Sigmoid colon (tissue), 6 donors: ENCODE measurements at regions not wholly inside any gene's neighbourhood (a gene's known extent, or its start where the extent isn't known, plus 50 kb on each side); places are given as distances from the start of the nearest gene placed in this dataset.

Experiments
- DNase-seq: peaks from one replicate; pipeline ENCODE4 v3.0.0-alpha.2; 2019
- H3K27ac ChIP-seq, 4 donors: fragments of 200-600 bp; sonication (generic); one replicate each; pipeline ENCODE4 v1.5.1; 2016 to 2019; ENCODE audit warnings: mild to moderate bottlenecking in 1 of 4
- H3K27me3 ChIP-seq, 3 donors: fragments of 200-600 bp; sonication (generic); one replicate each; pipeline ENCODE4 v1.5.1; 2019; ENCODE audit warnings: mild to moderate bottlenecking in 1 of 3
- H3K36me3 ChIP-seq, 4 donors: fragments of 200-600 bp; sonication (generic); one replicate each; pipeline ENCODE4 v1.5.1; 2016 to 2019
- H3K4me1 ChIP-seq, 4 donors: fragments of 200-600 bp; sonication (generic); one replicate each; pipeline ENCODE4 v1.5.1; 2017 to 2019
- H3K4me3 ChIP-seq, 4 donors: fragments of 200-600 bp; sonication (generic); one replicate each; pipeline ENCODE4 v1.5.1; 2017 to 2019; ENCODE audit warnings: mild to moderate bottlenecking in 2 of 4, moderate library complexity in 1 of 4
- H3K9me3 ChIP-seq, 4 donors: fragments of 200-600 bp in 3 of 4; sonication (generic) in 3 of 4; one replicate each; pipeline versions ENCODE4 v1.5.1 to v1.6.1; 2013 to 2019
- EP300 ChIP-seq, 4 donors: sonication (generic); formaldehyde crosslinking; IDR thresholded peaks; one replicate each; pipeline ENCODE4 v1.6.1; 2017; ENCODE audit warnings: antibody characterized with exemption in 4 of 4
- POLR2A ChIP-seq, 2 donors: fragments of 450-650 bp; IDR thresholded peaks; one replicate each; pipeline ENCODE4 v1.6.1; 2016; ENCODE audit warnings: antibody characterized with exemption in 2 of 2, mild to moderate bottlenecking in 2 of 2, moderate library complexity in 2 of 2
- POLR2AphosphoS5 ChIP-seq, 4 donors: sonication (generic); formaldehyde crosslinking; IDR thresholded peaks; one replicate each; pipeline ENCODE4 v1.6.1; 2017; ENCODE audit warnings: antibody characterized with exemption in 4 of 4
- WGBS, 2 donors: extraction: QIAGEN DNeasy Blood & Tissue Kit; methylation state at CpG; one replicate each; pipeline ENCODE4 v1.1.7; 2013; 5-methylcytosine and 5-hydroxymethylcytosine counted together
- intact Hi-C: fragments of 100-400 bp; cut with DNase I; formaldehyde crosslinking; loops from one replicate; pipeline ENCODE4 v1.15.1; 2023
- TF ChIP-seq, protein P1 (sequence below), 4 experiments: fragments of 450-650 bp in 3 of 4; fragments of 200-600 bp in 1 of 4; IDR thresholded peaks; one replicate each; pipeline ENCODE4 v1.5.1; 2016 to 2019; ENCODE audit warnings: antibody characterized with exemption in 4 of 4, mild to moderate bottlenecking in 3 of 4, moderate library complexity in 2 of 4
- donor health status: healthy with polysubstance abuse.
- donor health status: healthy.

GRCh38 chr5:102659151-102659550 lies 96.0 kb upstream of the PAM start:
- H3K36me3 ChIP-seq: no peaks in the 10 kb centered on the region
- WGBS, 2 donors: 42 to 69% methylated on average over 2 of the region's 2 CpGs
- no peak for DNase-seq
- no peak overlapping the region for H3K4me3 ChIP-seq
- TF ChIP-seq, protein P1, sequence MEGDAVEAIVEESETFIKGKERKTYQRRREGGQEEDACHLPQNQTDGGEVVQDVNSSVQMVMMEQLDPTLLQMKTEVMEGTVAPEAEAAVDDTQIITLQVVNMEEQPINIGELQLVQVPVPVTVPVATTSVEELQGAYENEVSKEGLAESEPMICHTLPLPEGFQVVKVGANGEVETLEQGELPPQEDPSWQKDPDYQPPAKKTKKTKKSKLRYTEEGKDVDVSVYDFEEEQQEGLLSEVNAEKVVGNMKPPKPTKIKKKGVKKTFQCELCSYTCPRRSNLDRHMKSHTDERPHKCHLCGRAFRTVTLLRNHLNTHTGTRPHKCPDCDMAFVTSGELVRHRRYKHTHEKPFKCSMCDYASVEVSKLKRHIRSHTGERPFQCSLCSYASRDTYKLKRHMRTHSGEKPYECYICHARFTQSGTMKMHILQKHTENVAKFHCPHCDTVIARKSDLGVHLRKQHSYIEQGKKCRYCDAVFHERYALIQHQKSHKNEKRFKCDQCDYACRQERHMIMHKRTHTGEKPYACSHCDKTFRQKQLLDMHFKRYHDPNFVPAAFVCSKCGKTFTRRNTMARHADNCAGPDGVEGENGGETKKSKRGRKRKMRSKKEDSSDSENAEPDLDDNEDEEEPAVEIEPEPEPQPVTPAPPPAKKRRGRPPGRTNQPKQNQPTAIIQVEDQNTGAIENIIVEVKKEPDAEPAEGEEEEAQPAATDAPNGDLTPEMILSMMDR (IDR thresholded peaks at IDR 0.05): no peak
- no peak overlapping the region for H3K27ac ChIP-seq
- H3K27me3 ChIP-seq: no peaks in the 10 kb centered on the region
- peaks cover 0 to 5% (median 4%) of the 10 kb centered on the region in 4 donors for H3K4me1 ChIP-seq
- H3K9me3 ChIP-seq: no peaks in the 10 kb centered on the region
- intact Hi-C loops: no loop called here

DNA sequence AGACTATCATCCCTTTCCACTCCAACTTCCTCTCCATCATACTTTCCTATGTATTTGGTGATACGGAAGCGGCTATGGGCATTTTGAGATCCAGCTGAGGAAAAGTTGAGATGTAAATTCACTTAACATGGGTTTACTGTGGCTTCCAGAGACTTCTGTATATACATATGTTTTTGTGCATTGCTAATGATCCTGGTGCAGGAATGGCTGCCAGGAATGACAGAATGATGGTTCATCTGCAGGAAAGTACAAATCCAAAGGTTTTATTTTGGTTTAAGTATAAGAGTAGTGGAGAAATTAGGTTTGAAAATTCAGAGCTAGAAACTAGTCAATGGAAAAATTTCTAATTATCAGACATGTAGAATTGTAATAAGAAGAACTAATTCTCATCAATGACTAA lies 95.0 kb upstream of the PAM start:
- TF ChIP-seq POLR2A (IDR thresholded peaks at IDR 0.05): no peak
- TF ChIP-seq EP300 (IDR thresholded peaks at IDR 0.05): no peak
- TF ChIP-seq, protein P1 (IDR thresholded peaks at IDR 0.05): no peak
- no peak for TF ChIP-seq POLR2AphosphoS5 (IDR thresholded peaks at IDR 0.05)
- no peak overlapping the region for H3K4me3 ChIP-seq
- 96% methylated on average over 2 of the region's 2 CpGs for WGBS, 2 donors

DNA sequence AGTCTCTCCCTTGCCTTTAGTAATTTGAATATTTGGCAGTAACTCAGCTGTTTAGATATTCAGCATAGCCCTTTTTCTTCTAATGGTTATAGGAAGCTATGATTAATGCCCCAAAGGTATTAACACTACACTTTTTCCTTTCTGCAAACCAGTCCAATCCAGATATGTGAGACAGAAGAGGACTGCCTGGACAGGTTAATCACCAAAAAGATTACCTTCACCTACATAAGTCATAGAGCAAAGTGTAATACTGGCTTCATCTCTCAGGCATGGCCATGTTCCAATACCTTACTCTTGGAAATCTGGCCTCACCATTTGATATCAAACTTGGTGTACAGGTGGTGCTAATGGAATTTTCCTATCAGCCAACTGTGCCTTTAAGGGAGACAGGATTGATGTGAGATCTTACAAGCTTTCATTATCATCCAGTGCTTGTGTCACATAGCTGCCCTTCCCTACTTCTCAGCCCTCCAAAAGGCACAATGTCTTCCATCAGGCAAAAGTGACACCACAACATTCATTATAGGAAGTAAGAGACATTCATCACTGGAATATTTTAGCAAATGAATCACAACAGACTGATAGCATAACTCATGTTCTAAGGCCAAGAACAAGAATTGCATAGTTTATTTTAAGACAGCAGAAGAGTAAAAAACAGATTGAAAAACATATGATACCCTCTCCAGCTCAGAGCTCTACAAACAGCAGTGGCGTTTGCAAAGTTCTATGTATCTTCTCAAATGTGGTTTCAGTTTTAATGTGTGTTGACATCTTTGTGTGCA lies 91.2 kb upstream of the PAM start:
- Histone ChIP-seq H3K9me3 (no peaks in the 10 kb centered on the region), H3K27ac (no peak overlapping the region), H3K36me3 (no peaks in the 10 kb centered on the region), H3K4me3 (no peak overlapping the region), H3K4me1 (peaks cover 0 to 18% (median 12%) of the 10 kb centered on the region in 4 donors), H3K27me3 (no peaks in the 10 kb centered on the region)
- TF ChIP-seq POLR2A (IDR thresholded peaks at IDR 0.05) (no peak), POLR2AphosphoS5 (IDR thresholded peaks at IDR 0.05) (no peak), EP300 (IDR thresholded peaks at IDR 0.05) (no peak)
- TF ChIP-seq, protein P1 (IDR thresholded peaks at IDR 0.05): no peak
- WGBS, 2 donors: 43 to 52% methylated on average over 1 of the region's 1 CpG
- intact Hi-C loops: no loop called here
- no peak for DNase-seq

More for the DNA sequence above, 95.0 kb upstream of the PAM start:
- intact Hi-C loops: no loop called here
- Histone ChIP-seq H3K36me3 (no peaks in the 10 kb centered on the region), H3K27ac (no peak overlapping the region), H3K9me3 (no peaks in the 10 kb centered on the region), H3K27me3 (no peaks in the 10 kb centered on the region), H3K4me1 (peaks cover 0 to 15% (median 11%) of the 10 kb centered on the region in 4 donors)
- no peak for DNase-seq

GRCh38 chr5:102664616-102665335 lies 90.3 kb upstream of the PAM start:
- no peaks in the 10 kb centered on the region for H3K36me3 ChIP-seq
- H3K27ac ChIP-seq: no peak overlapping the region
- H3K9me3 ChIP-seq: no peaks in the 10 kb centered on the region
- intact Hi-C loops: no loop called here
- H3K4me3 ChIP-seq: no peak overlapping the region
- peaks cover 0 to 18% (median 12%) of the 10 kb centered on the region in 4 donors for H3K4me1 ChIP-seq
- no peak for DNase-seq
- H3K27me3 ChIP-seq: no peaks in the 10 kb centered on the region
- TF ChIP-seq POLR2AphosphoS5 (IDR thresholded peaks at IDR 0.05) (no peak), POLR2A (IDR thresholded peaks at IDR 0.05) (no peak), EP300 (IDR thresholded peaks at IDR 0.05) (no peak)
- TF ChIP-seq, protein P1 (IDR thresholded peaks at IDR 0.05): no peak
- WGBS, 2 donors: 55 to 69% methylated on average over 4 of the region's 4 CpGs
